ENCODE measurements at regions not wholly inside any gene's neighbourhood (a gene's known extent, or its start where the extent isn't known, plus 50 kb on each side); places are given as distances from the start of the nearest gene placed in this dataset.
"Not testable (repeated sequence)": the region's sequence is repeated elsewhere in the genome, so short reads cannot be mapped to it uniquely, and the experiment has no call there.

DNA sequence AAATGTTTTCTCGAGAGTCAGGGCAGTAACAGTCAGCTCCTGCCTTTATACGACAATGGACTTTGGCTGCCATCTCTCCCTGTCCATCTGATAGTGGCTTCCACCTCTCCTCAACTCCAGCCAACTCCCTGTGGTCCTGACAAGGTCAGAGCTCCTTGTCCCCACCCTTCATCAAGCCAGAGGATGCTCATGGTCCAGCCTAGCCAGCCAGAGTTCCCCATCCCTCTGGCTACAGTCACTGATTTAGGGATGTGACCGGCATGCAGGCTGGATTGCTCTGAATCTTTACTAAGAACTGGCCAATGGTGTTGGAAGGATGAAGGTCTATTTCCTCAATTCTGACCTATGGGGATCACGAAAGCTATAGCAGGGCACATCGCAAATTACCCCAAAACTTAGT, 156.1 kb downstream of the OR4M2 start:
- POLR2A ChIA-PET, result no interaction called here
- no peak overlapping the region for H3K27ac ChIP-seq (ENCODE audit: extremely low read depth, low read depth, low read length)
- no peaks in the 10 kb centered on the region for H3K9me3 ChIP-seq (ENCODE audit: control insufficient read depth, insufficient read depth, low read depth, low read length)
- CTCF ChIA-PET, result interaction anchor here (0.6 kb wide), 1 partner anchor 12 kb away, joined by 4 read pairs; no protein-coding TSS in a partner anchor
- no peaks in the 10 kb centered on the region for H3K4me1 ChIP-seq (ENCODE audit: control insufficient read depth, insufficient read depth, low read length)
- no peak for TF ChIP-seq ZNF792 (tag by site-specific recombination; IDR thresholded peaks at IDR 0.05)
- no peak for TF ChIP-seq ZNF777 (tag by site-specific recombination; IDR thresholded peaks at IDR 0.05; ENCODE audit: borderline replicate concordance)
- TF ChIP-seq ZNF791 (tag by site-specific recombination; IDR thresholded peaks at IDR 0.05), result no peak
- TF ChIP-seq ZSCAN4 (tag by site-specific recombination; IDR thresholded peaks at IDR 0.05), result no peak
- TF ChIP-seq ZNF677 (tag by site-specific recombination; IDR thresholded peaks at IDR 0.05), result no peak
- TF ChIP-seq ZNF221 (tag by site-specific recombination; IDR thresholded peaks at IDR 0.05; ENCODE audit: borderline replicate concordance), result no peak
- TF ChIP-seq SP2 (tag by site-specific recombination; IDR thresholded peaks at IDR 0.05), result no peak
- no peak for TF ChIP-seq ZNF211 (tag by site-specific recombination; IDR thresholded peaks at IDR 0.05; ENCODE audit: low read depth)
- TF ChIP-seq ZFP37 (tag by site-specific recombination; IDR thresholded peaks at IDR 0.05), result no peak
- no peak for TF ChIP-seq ZSCAN30 (tag by site-specific recombination; IDR thresholded peaks at IDR 0.05)
- no peak for TF ChIP-seq ZSCAN16 (tag by site-specific recombination; IDR thresholded peaks at IDR 0.05)
- no peak for TF ChIP-seq ZNF843 (tag by site-specific recombination; IDR thresholded peaks at IDR 0.05)
- TF ChIP-seq ZNF311 (tag by site-specific recombination; IDR thresholded peaks at IDR 0.05; ENCODE audit: borderline replicate concordance), result no peak
- TF ChIP-seq YY2 (tag by site-specific recombination; IDR thresholded peaks at IDR 0.05), result no peak
- no peak for TF ChIP-seq ZNF2 (tag by site-specific recombination; IDR thresholded peaks at IDR 0.05)
- TF ChIP-seq ZEB2 (tag by site-specific recombination; IDR thresholded peaks at IDR 0.05), result no peak
- TF ChIP-seq ZNF513 (tag by site-specific recombination; IDR thresholded peaks at IDR 0.05), result no peak
- no peak for TF ChIP-seq RBAK (tag by site-specific recombination; IDR thresholded peaks at IDR 0.05)
- no peaks in the 10 kb centered on the region for H3K36me3 ChIP-seq (ENCODE audit: control insufficient read depth in 2 of 2, insufficient read depth in 1 of 2, low read length in 2 of 2)
- no peak overlapping the region for H3K4me3 ChIP-seq (ENCODE audit: low read depth, low read length)

DNA sequence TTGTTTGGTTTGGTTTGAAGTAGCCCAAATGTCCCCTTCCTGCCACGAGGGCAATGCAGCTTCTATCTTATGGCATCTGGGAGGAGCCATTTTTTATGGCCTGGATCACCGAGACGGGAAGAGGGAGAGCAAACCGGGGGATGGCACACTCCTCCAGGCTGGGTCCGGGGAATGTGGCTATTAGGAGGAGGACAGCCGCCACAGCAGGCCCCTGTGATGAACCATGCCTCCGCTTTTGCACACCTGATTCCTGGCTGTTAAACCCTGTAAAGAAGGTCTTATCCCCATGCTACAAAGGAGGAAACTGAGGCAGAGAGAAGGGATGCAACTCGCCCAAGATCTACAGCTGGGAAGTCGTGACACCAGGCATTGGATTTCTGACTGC, 157.6 kb downstream of the OR4M2 start:
- Histone ChIP-seq H3K27ac (ENCODE audit: extremely low read depth, low read depth, low read length) (no peak overlapping the region), H3K4me3 (ENCODE audit: low read depth, low read length) (no peak overlapping the region), H3K36me3 (ENCODE audit: control insufficient read depth in 2 of 2, insufficient read depth in 1 of 2, low read length in 2 of 2) (no peaks in the 10 kb centered on the region), H3K4me1 (ENCODE audit: control insufficient read depth, insufficient read depth, low read length) (no peaks in the 10 kb centered on the region), H3K9me3 (ENCODE audit: control insufficient read depth, insufficient read depth, low read depth, low read length) (no peaks in the 10 kb centered on the region)
- CTCF ChIA-PET, result interaction anchor here (0.8 kb wide), 1 partner anchor 14 kb away, joined by 3 read pairs; no protein-coding TSS in a partner anchor
- no peak for TF ChIP-seq KLF8 (tag by site-specific recombination; IDR thresholded peaks at IDR 0.05)
- POLR2A ChIA-PET, result no interaction called here

DNA sequence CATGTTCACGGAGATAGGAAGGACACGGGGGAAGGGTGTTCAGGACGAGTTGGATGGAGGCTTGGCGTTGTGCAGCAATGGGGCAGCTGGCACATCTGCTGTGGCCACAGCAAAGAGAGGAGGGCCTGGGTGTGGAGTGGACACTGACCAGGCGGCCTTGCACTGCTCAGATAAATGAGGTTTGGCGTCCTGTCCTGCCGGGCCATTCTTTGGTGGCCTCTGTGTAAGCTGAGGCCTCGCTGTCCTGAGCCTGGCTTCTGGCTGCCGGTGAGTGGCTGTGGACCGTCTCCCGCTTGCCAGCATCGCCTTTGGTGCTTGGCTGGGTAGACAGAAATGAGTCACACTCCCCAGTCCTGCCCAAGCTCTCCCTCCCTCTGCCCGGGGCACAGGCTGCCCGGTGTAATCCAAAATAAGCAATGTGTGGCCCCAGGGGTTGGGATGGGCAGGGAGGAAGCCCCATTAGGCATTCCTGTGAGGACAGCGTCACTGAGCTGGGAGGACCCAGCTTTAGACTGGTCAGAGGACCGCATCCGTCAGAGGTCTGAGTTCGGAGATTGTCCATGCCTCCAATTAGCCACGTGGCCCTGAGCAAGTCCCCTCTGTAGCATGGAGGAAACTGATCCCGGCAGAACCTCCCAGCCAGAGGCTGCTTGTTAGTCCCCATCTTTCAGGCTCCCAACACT, 158.1 kb downstream of the OR4M2 start:
- H3K9me3 ChIP-seq (ENCODE audit: control insufficient read depth, insufficient read depth, low read depth, low read length); POLR2A ChIA-PET; H3K4me3 ChIP-seq (ENCODE audit: low read depth, low read length); H3K4me1 ChIP-seq (ENCODE audit: control insufficient read depth, insufficient read depth, low read length); H3K36me3 ChIP-seq (ENCODE audit: control insufficient read depth in 2 of 2, insufficient read depth in 1 of 2, low read length in 2 of 2); H3K27ac ChIP-seq (ENCODE audit: extremely low read depth, low read depth, low read length): not testable (repeated sequence)
- CTCF ChIA-PET, result interaction anchor here (0.8 kb wide), 1 partner anchor 14 kb away, joined by 3 read pairs; no protein-coding TSS in a partner anchor

GRCh38 chr15:22238959-22239805, 158.9 kb downstream of the OR4M2 start:
- POLR2A ChIA-PET; CTCF ChIA-PET; H3K4me1 ChIP-seq (ENCODE audit: control insufficient read depth, insufficient read depth, low read length); H3K27ac ChIP-seq (ENCODE audit: extremely low read depth, low read depth, low read length); H3K36me3 ChIP-seq (ENCODE audit: control insufficient read depth in 2 of 2, insufficient read depth in 1 of 2, low read length in 2 of 2); H3K4me3 ChIP-seq (ENCODE audit: low read depth, low read length); H3K9me3 ChIP-seq (ENCODE audit: control insufficient read depth, insufficient read depth, low read depth, low read length): not testable (repeated sequence)
